HG03432 (cell line): ENCODE measurements at regions not wholly inside any gene's neighbourhood (a gene's known extent, or its start where the extent isn't known, plus 50 kb on each side); places are given as distances from the start of the nearest gene placed in this dataset.
"Not testable (repeated sequence)": the region's sequence is repeated elsewhere in the genome, so short reads cannot be mapped to it uniquely, and the experiment has no call there.

Source experiments
- ATAC-seq: cut with Tn5 transposase; IDR thresholded peaks from one replicate; pipeline ENCODE4 v1.9.1; 2021; ENCODE audit warnings: mild to moderate bottlenecking, moderate library complexity; ENCODE audit not compliant: unreplicated experiment

GRCh38 chr12:65673156-65673690 lies 151.1 kb upstream of the HMGA2 start:
- no peak for ATAC-seq

- no peak for ATAC-seq
These were observed 150.6 kb upstream of the HMGA2 start for GRCh38 chr12:65673732-65674131.

GRCh38 chr12:65675141-65675621 lies 149.1 kb upstream of the HMGA2 start:
- no peak for ATAC-seq

DNA sequence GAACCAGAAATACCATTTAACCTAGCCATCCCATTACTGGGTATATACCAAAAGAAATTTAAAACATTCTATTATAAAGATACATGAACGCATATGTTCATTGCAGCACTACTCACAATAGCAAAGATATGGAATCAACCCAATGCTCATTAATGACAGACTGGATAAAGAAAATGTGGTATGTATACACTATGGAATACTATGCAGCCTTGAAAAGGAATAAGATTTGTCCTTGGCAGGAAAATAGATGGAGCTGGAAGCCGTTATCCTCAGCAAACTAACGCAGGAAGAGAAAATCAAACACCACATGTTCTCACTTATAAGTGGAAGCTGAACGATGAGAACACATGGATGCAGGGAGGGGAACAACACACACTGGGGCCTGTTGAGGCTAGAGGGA lies 146.1 kb upstream of the HMGA2 start:
- not testable (repeated sequence) for ATAC-seq

DNA sequence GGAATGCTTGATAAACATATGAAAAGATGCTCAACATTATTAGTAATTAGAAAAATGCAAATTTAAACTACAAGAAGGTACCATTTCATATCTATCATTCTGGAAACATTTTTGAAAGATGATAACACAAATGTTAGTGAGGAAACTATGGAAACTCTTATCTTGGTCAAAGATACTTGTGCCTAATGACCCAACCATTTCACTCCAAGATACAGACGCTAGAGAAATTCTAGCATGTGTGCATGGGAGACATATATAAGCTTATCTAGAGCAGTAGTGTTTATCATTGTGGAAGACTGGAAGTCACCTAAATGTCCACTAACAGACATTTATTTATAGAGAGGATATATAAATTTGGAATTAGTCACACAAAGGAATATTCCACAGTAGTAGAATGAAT lies 143.1 kb upstream of the HMGA2 start:
- no peak for ATAC-seq

DNA sequence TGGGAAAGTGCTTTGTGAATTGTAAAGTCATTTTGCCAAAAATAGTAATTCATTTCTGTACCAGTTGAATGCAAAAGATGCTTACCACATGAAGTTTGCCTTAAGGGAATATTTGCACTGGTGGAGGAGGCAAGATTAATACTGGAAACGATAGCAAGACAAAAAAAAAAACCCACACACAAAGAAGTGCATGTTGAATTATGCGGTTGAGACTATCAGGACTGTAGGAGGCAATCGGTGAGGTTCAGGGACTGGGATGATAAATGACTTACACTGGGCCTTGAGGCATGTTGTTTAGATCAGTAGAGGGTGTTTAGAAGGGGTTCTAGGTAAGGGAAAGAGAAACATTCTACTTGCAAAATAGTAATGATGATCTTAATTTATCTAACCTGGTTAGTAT lies 142.2 kb upstream of the HMGA2 start:
- ATAC-seq = no peak

DNA sequence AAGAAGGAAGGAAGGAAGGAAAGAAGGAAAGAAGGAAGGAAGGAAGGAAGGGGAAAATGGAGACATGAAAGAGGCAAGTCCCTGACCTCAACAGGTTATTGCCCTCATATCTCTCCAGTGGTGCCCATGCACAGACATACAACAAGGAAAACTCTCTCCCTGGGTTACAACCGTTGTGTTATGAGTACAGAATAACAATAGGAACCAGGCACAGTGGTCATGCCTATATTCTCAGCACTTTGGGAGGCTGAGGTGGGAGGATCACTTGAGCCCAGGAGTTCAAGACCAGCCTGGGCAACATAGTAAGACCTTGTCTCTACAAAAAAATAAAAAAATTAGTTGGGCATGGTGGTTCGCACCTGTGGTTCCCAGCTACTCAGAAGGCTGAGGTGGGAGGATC lies 139.4 kb upstream of the HMGA2 start:
- no peak for ATAC-seq

DNA sequence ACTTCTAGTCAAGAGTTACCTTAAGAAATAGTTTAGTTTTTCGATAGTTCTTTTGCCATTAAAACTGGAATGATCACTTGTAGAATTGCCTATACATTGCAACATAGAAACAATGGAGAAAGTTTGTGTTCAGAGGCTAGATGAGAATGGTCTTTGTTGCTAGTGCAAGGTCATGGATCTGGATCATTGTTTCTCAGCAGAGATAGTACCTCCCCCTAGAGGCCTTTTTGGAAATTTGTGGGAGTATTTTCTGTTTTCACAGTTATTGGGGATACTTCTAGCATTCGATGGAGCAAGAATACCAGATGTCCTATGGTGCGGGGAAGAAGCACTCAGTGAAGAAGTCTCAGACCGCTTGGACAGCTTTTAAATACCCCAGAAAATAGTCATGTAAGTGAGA lies 138.8 kb upstream of the HMGA2 start:
- ATAC-seq = no peak

DNA sequence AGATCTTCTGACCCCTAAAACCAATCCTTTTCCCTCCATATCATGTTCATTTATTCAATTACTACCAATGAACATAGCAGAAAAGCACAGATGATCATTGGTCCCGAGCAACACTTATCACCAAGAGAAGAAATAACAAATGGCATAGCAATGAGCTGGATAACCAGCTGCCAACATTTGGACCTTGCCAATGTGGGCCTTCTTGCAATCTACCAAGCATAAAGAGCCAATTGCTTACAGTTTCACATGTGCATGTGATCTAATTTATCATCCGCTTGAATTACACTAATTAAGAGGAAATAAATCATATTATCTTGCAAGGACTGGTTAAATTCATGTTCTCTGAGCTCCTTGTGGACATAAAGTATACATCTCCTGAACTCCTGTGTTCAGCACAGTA lies 134.8 kb upstream of the HMGA2 start:
- ATAC-seq = no peak

- no peak for ATAC-seq
These were observed 133.8 kb upstream of the HMGA2 start for GRCh38 chr12:65690477-65690876.

- no peak for ATAC-seq
These were observed 130.2 kb upstream of the HMGA2 start for GRCh38 chr12:65694130-65694529.

- no peak for ATAC-seq
These were observed 129.0 kb upstream of the HMGA2 start for GRCh38 chr12:65695113-65695865.

- no peak for ATAC-seq
These were observed 128.1 kb upstream of the HMGA2 start for GRCh38 chr12:65696227-65696626.

GRCh38 chr12:65699251-65699650 lies 125.0 kb upstream of the HMGA2 start:
- ATAC-seq = no peak

- ATAC-seq = no peak
These were observed 121.1 kb upstream of the HMGA2 start for GRCh38 chr12:65703176-65703575.

DNA sequence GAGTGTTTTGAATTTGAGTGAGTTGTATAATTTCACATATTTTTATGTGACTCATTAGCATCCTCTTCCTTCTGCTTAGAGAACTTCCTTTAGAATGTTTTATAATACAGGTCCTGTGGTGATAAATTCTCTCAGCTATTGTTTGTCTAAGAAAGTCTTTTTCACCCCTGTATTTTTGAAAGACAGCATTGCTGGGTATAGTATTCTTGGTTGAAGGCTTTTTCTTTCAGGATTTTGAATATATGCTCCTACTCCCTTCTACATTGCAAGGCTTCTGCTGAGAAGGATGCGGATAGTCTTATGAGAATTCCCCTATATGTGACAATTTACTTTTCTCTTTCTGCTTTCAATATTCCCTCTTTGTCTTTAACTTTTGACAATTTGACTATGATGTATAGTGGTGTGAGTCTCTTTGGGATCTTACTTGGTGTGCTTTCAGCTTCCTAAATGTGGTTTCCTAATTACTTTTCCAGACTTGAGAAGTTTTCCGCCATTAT lies 118.9 kb upstream of the HMGA2 start:
- ATAC-seq = no peak

DNA sequence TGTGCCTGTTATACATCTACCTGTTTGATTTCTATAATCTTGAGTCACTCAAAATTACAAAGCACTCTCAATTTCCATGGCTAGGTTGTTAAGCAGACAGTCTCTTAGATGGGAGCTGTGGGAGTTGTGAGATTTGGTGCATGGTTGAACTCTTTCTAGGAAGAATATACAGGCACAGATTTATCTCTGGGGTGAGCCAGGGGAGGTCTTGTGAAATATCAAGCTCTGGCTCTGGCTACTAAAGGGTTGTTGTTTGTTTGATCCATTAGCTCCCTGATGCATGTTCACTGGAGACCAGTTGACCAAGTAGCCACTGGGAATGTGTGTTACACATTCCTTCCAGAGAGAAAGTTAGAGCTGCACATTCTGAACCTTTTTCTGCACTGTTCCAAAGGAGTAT lies 117.2 kb upstream of the HMGA2 start:
- no peak for ATAC-seq

DNA sequence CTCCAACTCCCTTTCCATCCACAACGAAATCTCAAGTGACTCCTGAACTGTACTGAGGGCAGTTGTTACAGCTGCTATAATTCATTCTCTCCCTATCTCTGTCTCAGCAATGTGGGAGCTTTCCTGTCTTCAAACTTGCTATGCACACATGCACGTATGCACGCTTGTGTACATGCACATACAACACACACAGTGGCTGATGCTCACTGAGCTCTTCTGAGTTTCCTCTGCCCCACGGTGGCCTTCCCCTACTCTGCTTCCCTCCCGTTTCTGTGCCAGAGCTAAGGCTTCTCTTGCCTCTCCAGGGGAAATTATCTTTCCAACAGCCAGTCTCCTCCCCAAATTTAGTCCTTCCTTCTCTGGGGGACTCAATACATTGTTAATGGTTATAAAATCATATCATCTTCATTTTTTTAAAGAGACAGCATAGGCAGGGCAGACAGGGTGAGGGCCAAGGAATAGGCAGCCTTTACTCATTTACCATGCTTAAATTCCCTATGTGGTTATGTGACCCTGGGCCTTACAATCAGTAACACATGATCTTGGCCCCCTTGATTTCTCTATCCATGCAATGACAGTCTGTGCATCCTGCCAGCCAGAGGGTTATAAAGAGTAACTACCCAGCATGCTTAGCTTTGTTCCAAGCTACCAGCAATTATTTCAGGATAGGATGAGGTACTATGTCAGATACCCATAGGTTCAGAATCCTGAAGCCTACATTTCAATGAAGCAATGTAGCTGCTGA lies 111.9 kb upstream of the HMGA2 start:
- no peak for ATAC-seq

- ATAC-seq = no peak
These were observed 108.3 kb upstream of the HMGA2 start for GRCh38 chr12:65715961-65716360.

DNA sequence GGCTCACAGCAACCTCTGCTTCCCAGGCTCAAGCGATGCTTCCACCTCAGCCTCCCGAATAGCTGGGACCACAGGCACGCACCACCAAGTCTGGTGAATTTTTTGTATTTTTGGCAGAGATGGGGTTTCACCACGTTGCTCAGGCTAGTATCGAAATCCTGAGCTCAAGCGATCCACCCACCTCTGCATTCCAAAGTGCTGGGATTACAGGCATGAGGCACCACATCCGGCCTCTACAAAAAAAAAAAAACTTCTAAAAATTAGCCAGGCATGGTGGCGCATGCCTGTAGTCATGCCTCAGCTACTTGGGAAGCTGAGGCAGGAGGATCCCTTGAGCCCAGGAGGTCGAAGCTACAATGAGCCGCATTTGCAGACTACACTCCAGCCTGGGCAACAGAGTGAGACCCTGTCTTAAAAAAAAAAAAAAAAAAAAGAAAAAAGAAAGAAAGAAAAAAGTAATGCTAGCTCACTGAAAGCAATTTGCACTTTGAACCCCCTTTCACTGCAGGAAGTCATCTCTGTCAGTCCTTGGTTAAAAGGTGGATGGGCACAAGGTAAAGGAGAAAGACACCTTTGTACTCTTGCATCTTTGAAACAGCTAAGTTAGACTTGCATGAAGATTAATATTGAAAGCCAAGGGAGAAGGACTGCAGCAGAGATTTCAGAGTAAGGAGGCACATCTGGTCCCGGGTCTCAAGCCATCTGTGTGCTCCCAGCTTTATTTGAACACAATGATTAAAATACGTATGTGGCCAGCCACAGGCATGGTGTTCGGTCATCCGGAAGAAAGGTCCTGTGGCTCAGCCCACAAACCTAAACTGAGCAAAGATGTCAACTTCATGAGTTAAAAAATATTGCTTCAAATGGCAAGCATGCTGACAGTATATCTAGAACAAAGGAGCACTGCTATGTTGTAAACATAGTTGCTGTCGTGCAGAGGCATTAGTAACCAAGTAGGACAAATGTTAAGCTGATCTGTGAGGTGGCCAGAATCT lies 103.8 kb upstream of the HMGA2 start:
- no peak for ATAC-seq
